ENCODE measurements at regions not wholly inside any gene's neighbourhood (a gene's known extent, or its start where the extent isn't known, plus 50 kb on each side); places are given as distances from the start of the nearest gene placed in this dataset.
A peak's percentile ranks its signal among the peaks of the same experiment; 100 is the strongest.
"Not testable (repeated sequence)": the region's sequence is repeated elsewhere in the genome, so short reads cannot be mapped to it uniquely, and the experiment has no call there.

- Mint-ChIP-seq H3K9me3 (peaks cover 10% of the 10 kb centered on the region), H3K36me3 (ENCODE audit: low read depth) (no peaks in the 10 kb centered on the region), H3K27ac (no peak overlapping the region), H3K4me3 (no peak overlapping the region), H3K27me3 (no peaks in the 10 kb centered on the region), H3K4me1 (no peaks in the 10 kb centered on the region)
- ATAC-seq (no peak), DNase-seq (no peak)
Observed at GRCh38 chr15:70602834-70603560, 160.4 kb downstream of the UACA start.

- H3K36me3 Mint-ChIP-seq (ENCODE audit: low read depth), result no peaks in the 10 kb centered on the region
Observed at GRCh38 chr15:70602281-70602680, 161.1 kb downstream of the UACA start.

GRCh38 chr15:70597945-70598344 is 165.4 kb downstream of the UACA start:
- no peak overlapping the region for H3K27ac Mint-ChIP-seq
- no peak for DNase-seq
- H3K4me1 Mint-ChIP-seq, result peaks cover 3% of the 10 kb centered on the region
- no peak overlapping the region for H3K4me3 Mint-ChIP-seq
- no peak for ATAC-seq
- H3K36me3 Mint-ChIP-seq (ENCODE audit: low read depth), result peaks cover 6% of the 10 kb centered on the region
- H3K9me3 Mint-ChIP-seq, result peaks cover 38% of the 10 kb centered on the region
- H3K27me3 Mint-ChIP-seq, result peaks cover 6% of the 10 kb centered on the region

More at GRCh38 chr15:70602281-70602680, 161.1 kb downstream of the UACA start:
- Mint-ChIP-seq H3K4me1 (no peaks in the 10 kb centered on the region), H3K9me3 (peaks cover 10% of the 10 kb centered on the region), H3K27ac (no peak overlapping the region), H3K27me3 (no peaks in the 10 kb centered on the region), H3K4me3 (no peak overlapping the region)
- ATAC-seq (no peak), DNase-seq (no peak)

- Mint-ChIP-seq H3K9me3 (peaks cover 42% of the 10 kb centered on the region), H3K4me1 (peaks cover 3% of the 10 kb centered on the region), H3K27ac (no peak overlapping the region), H3K4me3 (no peak overlapping the region), H3K27me3 (peaks cover 6% of the 10 kb centered on the region), H3K36me3 (ENCODE audit: low read depth) (peaks cover 6% of the 10 kb centered on the region)
- DNase-seq (no peak), ATAC-seq (no peak)
Observed at GRCh38 chr15:70597056-70597603, 166.2 kb downstream of the UACA start.

GRCh38 chr15:70596354-70597055 is 166.9 kb downstream of the UACA start:
- peaks cover 6% of the 10 kb centered on the region for H3K36me3 Mint-ChIP-seq (ENCODE audit: low read depth)
- DNase-seq (no peak), ATAC-seq (peak; percentile 84)
- no peak overlapping the region for H3K27ac Mint-ChIP-seq
- no peak overlapping the region for H3K4me3 Mint-ChIP-seq
- H3K27me3 Mint-ChIP-seq, result peaks cover 6% of the 10 kb centered on the region
- peaks cover 3% of the 10 kb centered on the region for H3K4me1 Mint-ChIP-seq
- H3K9me3 Mint-ChIP-seq, result peaks cover 42% of the 10 kb centered on the region

- no peak overlapping the region for H3K4me3 Mint-ChIP-seq
- H3K36me3 Mint-ChIP-seq (ENCODE audit: low read depth), result peaks cover 6% of the 10 kb centered on the region
- H3K27ac Mint-ChIP-seq, result no peak overlapping the region
- DNase-seq, result no peak
- H3K4me1 Mint-ChIP-seq, result peaks cover 5% of the 10 kb centered on the region
- peaks cover 7% of the 10 kb centered on the region for H3K27me3 Mint-ChIP-seq
- H3K9me3 Mint-ChIP-seq, result peaks cover 32% of the 10 kb centered on the region
- ATAC-seq, result no peak
Observed at GRCh38 chr15:70593795-70594194, 169.6 kb downstream of the UACA start.

GRCh38 chr15:70589728-70590127 is 173.6 kb downstream of the UACA start:
- peaks cover 30% of the 10 kb centered on the region for H3K27me3 Mint-ChIP-seq
- no peak for ATAC-seq
- peaks cover 11% of the 10 kb centered on the region for H3K4me1 Mint-ChIP-seq
- H3K36me3 Mint-ChIP-seq (ENCODE audit: low read depth), result peaks cover 4% of the 10 kb centered on the region
- no peak overlapping the region for H3K27ac Mint-ChIP-seq
- no peak overlapping the region for H3K4me3 Mint-ChIP-seq
- H3K9me3 Mint-ChIP-seq, result peaks cover 18% of the 10 kb centered on the region
- DNase-seq, result no peak

- Mint-ChIP-seq H3K9me3 (peaks cover 13% of the 10 kb centered on the region), H3K27ac (no peak overlapping the region), H3K27me3 (peaks cover 33% of the 10 kb centered on the region), H3K4me3 (no peak overlapping the region), H3K36me3 (ENCODE audit: low read depth) (peaks cover 3% of the 10 kb centered on the region), H3K4me1 (peaks cover 9% of the 10 kb centered on the region)
- DNase-seq, result no peak
- no peak for ATAC-seq
Observed at GRCh38 chr15:70589221-70589620, 174.1 kb downstream of the UACA start.

- H3K4me1 Mint-ChIP-seq, result peaks cover 9% of the 10 kb centered on the region
- ATAC-seq (no peak), DNase-seq (no peak)
- peaks cover 37% of the 10 kb centered on the region for H3K27me3 Mint-ChIP-seq
- H3K9me3 Mint-ChIP-seq, result peaks cover 8% of the 10 kb centered on the region
- H3K27ac Mint-ChIP-seq, result no peak overlapping the region
- no peaks in the 10 kb centered on the region for H3K36me3 Mint-ChIP-seq (ENCODE audit: low read depth)
- no peak overlapping the region for H3K4me3 Mint-ChIP-seq
Observed at GRCh38 chr15:70588613-70589012, 174.7 kb downstream of the UACA start.

- Mint-ChIP-seq H3K36me3 (ENCODE audit: low read depth) (no peaks in the 10 kb centered on the region), H3K27ac (no peak overlapping the region), H3K9me3 (peaks cover 5% of the 10 kb centered on the region), H3K27me3 (peaks cover 38% of the 10 kb centered on the region), H3K4me3 (no peak overlapping the region), H3K4me1 (peaks cover 9% of the 10 kb centered on the region)
- no peak for ATAC-seq
- DNase-seq, result no peak
Observed at GRCh38 chr15:70587896-70588567, 175.3 kb downstream of the UACA start.

- not testable (repeated sequence) for H3K4me1 Mint-ChIP-seq; H3K36me3 Mint-ChIP-seq (ENCODE audit: low read depth); ATAC-seq; DNase-seq; H3K9me3 Mint-ChIP-seq; H3K4me3 Mint-ChIP-seq; H3K27ac Mint-ChIP-seq
- H3K27me3 Mint-ChIP-seq, result peaks cover 38% of the 10 kb centered on the region
Observed at GRCh38 chr15:70587012-70587634, 176.2 kb downstream of the UACA start.

- no peak overlapping the region for H3K27ac Mint-ChIP-seq
- H3K4me3 Mint-ChIP-seq, result no peak overlapping the region
- ATAC-seq (no peak), DNase-seq (no peak)
- H3K27me3 Mint-ChIP-seq, result peaks cover 38% of the 10 kb centered on the region
- no peaks in the 10 kb centered on the region for H3K36me3 Mint-ChIP-seq (ENCODE audit: low read depth)
- H3K9me3 Mint-ChIP-seq, result no peaks in the 10 kb centered on the region
- H3K4me1 Mint-ChIP-seq, result peaks cover 9% of the 10 kb centered on the region
Observed at GRCh38 chr15:70586241-70586640, 177.1 kb downstream of the UACA start.

- no peak for DNase-seq
- H3K27me3 Mint-ChIP-seq, result peaks cover 38% of the 10 kb centered on the region
- no peak overlapping the region for H3K27ac Mint-ChIP-seq
- H3K9me3 Mint-ChIP-seq, result no peaks in the 10 kb centered on the region
- no peaks in the 10 kb centered on the region for H3K36me3 Mint-ChIP-seq (ENCODE audit: low read depth)
- no peak for ATAC-seq
- peak overlapping the region; percentile 27 for H3K4me3 Mint-ChIP-seq
- peaks cover 9% of the 10 kb centered on the region for H3K4me1 Mint-ChIP-seq
Observed at GRCh38 chr15:70585707-70586034, 177.7 kb downstream of the UACA start.

- ATAC-seq (peak; percentile 59), DNase-seq (peak; percentile 60)
- H3K36me3 Mint-ChIP-seq (ENCODE audit: low read depth), result no peaks in the 10 kb centered on the region
- H3K4me3 Mint-ChIP-seq, result no peak overlapping the region
- H3K27me3 Mint-ChIP-seq, result peaks cover 38% of the 10 kb centered on the region
- no peak overlapping the region for H3K27ac Mint-ChIP-seq
- peaks cover 9% of the 10 kb centered on the region for H3K4me1 Mint-ChIP-seq
- no peaks in the 10 kb centered on the region for H3K9me3 Mint-ChIP-seq
Observed at GRCh38 chr15:70584838-70585706, 178.3 kb downstream of the UACA start.

Measured in activated naive CD8-positive, alpha-beta T cell treated with anti-CD3 and anti-CD28 coated beads, Interleukin-2, amount 50 U/mL, for 24 hours (primary cell).